DOHH2 (cell line): ENCODE measurements at regions not wholly inside any gene's neighbourhood (a gene's known extent, or its start where the extent isn't known, plus 50 kb on each side); places are given as distances from the start of the nearest gene placed in this dataset.

ENCODE experiments used
- H3F3A ChIP-seq: fragments of 200-600 bp; sonication (generic), shearing (Covaris generic); 2 replicates; pipeline ENCODE4 v1.6.0; 2016; ENCODE audit warnings: antibody characterized with exemption, mild to moderate bottlenecking; ENCODE audit not compliant: control insufficient read depth, insufficient read depth
- H3K27ac ChIP-seq: fragments of 200-600 bp; sonication (generic); 2 replicates; pipeline ENCODE4 v1.5.1; 2014; ENCODE audit warnings: low read depth, mild to moderate bottlenecking, low read length, moderate library complexity
- H3K27me3 ChIP-seq: fragments of 200-600 bp; sonication (generic); 2 replicates; pipeline ENCODE4 v1.6.1; 2014; ENCODE audit warnings: mild to moderate bottlenecking, low read length, mixed read lengths; ENCODE audit not compliant: control insufficient read depth
- H3K36me3 ChIP-seq: fragments of 200-600 bp; sonication (generic); 2 replicates; pipeline ENCODE4 v1.6.1; 2014; ENCODE audit warnings: mild to moderate bottlenecking, low read length, moderate library complexity, mixed read lengths; ENCODE audit not compliant: control insufficient read depth
- H3K4me1 ChIP-seq: fragments of 200-600 bp; sonication (generic); 2 replicates; pipeline ENCODE4 v1.6.1; 2014; ENCODE audit warnings: mild to moderate bottlenecking, low read length, mixed read lengths; ENCODE audit not compliant: control insufficient read depth
- H3K4me2 ChIP-seq: fragments of 200-600 bp; sonication (generic); 2 replicates; pipeline ENCODE4 v1.6.0; 2014; ENCODE audit warnings: mild to moderate bottlenecking, low read length, moderate library complexity
- H3K4me3 ChIP-seq: fragments of 200-600 bp; sonication (generic); 2 replicates; pipeline ENCODE4 v1.5.1; 2014; ENCODE audit warnings: mild to moderate bottlenecking, low read length, mixed read lengths
- H3K79me2 ChIP-seq: fragments of 200-600 bp; sonication (generic); 2 replicates; pipeline ENCODE4 v1.6.1; 2014; ENCODE audit warnings: mild to moderate bottlenecking, low read length, mixed read lengths; ENCODE audit not compliant: control insufficient read depth
- H3K9me2 ChIP-seq: fragments of 200-600 bp; sonication (generic); replicated peaks from 2 replicates; pipeline ENCODE4 v1.6.1; 2014; ENCODE audit warnings: mild to moderate bottlenecking, low read length, mixed read lengths; ENCODE audit not compliant: control insufficient read depth
- H3K9me3 ChIP-seq: fragments of 200-600 bp; sonication (generic); 2 replicates; pipeline ENCODE4 v1.6.1; 2014; ENCODE audit warnings: antibody characterized with exemption, low read length, mixed read lengths; ENCODE audit not compliant: control insufficient read depth, insufficient read depth
- H4K20me1 ChIP-seq: fragments of 200-600 bp; sonication (generic); 2 replicates; pipeline ENCODE4 v1.6.0; 2014; ENCODE audit warnings: low read depth, mild to moderate bottlenecking, antibody characterized with exemption, low read length, moderate library complexity; ENCODE audit not compliant: control insufficient read depth, insufficient read depth
- CTCF ChIP-seq: fragments of 200-600 bp; sonication (generic); IDR thresholded peaks from one replicate; pipeline ENCODE4 v1.5.1; 2014; ENCODE audit warnings: antibody characterized with exemption, mild to moderate bottlenecking, low read depth, low read length; ENCODE audit not compliant: poor library complexity, severe bottlenecking
- EZH2phosphoT487 ChIP-seq: fragments of 200-600 bp; sonication (generic); IDR thresholded peaks from 2 replicates; pipeline ENCODE4 v1.6.1; 2017; ENCODE audit warnings: borderline replicate concordance, mild to moderate bottlenecking, antibody characterized with exemption, low read length, moderate library complexity, mixed read lengths

- no peaks in the 10 kb centered on the region for H3F3A ChIP-seq
- H3K9me3 ChIP-seq, result no peaks in the 10 kb centered on the region
- no peaks in the 10 kb centered on the region for H3K79me2 ChIP-seq
- H3K4me1 ChIP-seq, result no peaks in the 10 kb centered on the region
- H3K27me3 ChIP-seq, result no peaks in the 10 kb centered on the region
- no peaks in the 10 kb centered on the region for H3K9me2 ChIP-seq
- no peaks in the 10 kb centered on the region for H3K36me3 ChIP-seq
- H4K20me1 ChIP-seq, result no peaks in the 10 kb centered on the region
- no peak overlapping the region for H3K4me3 ChIP-seq
- H3K27ac ChIP-seq, result no peak overlapping the region
- TF ChIP-seq CTCF (no peak), EZH2phosphoT487 (no peak)
- no peak overlapping the region for H3K4me2 ChIP-seq
Observed at GRCh38 chr3:73235768-73236167, 174.3 kb downstream of the EBLN2 start.

GRCh38 chr3:73236867-73237266, 175.4 kb downstream of the EBLN2 start:
- Histone ChIP-seq H3K4me2 (no peak overlapping the region), H3K79me2 (no peaks in the 10 kb centered on the region), H3K36me3 (no peaks in the 10 kb centered on the region), H3K9me2 (no peaks in the 10 kb centered on the region), H3K27me3 (no peaks in the 10 kb centered on the region), H3K4me3 (no peak overlapping the region), H3K9me3 (no peaks in the 10 kb centered on the region), H3K4me1 (no peaks in the 10 kb centered on the region), H3K27ac (no peak overlapping the region), H3F3A (no peaks in the 10 kb centered on the region), H4K20me1 (no peaks in the 10 kb centered on the region)
- no peak for TF ChIP-seq EZH2phosphoT487
- TF ChIP-seq CTCF, result no peak

GRCh38 chr3:73243740-73244139, 182.3 kb downstream of the EBLN2 start:
- Histone ChIP-seq H3K9me2 (no peaks in the 10 kb centered on the region), H3F3A (no peaks in the 10 kb centered on the region), H3K36me3 (no peaks in the 10 kb centered on the region), H3K9me3 (no peaks in the 10 kb centered on the region), H3K4me1 (no peaks in the 10 kb centered on the region), H3K4me3 (no peak overlapping the region), H4K20me1 (no peaks in the 10 kb centered on the region), H3K79me2 (no peaks in the 10 kb centered on the region), H3K4me2 (no peak overlapping the region), H3K27ac (no peak overlapping the region), H3K27me3 (no peaks in the 10 kb centered on the region)
- TF ChIP-seq CTCF (no peak), EZH2phosphoT487 (no peak)

- H3K79me2 ChIP-seq, result no peaks in the 10 kb centered on the region
- H3K9me2 ChIP-seq, result no peaks in the 10 kb centered on the region
- H4K20me1 ChIP-seq, result no peaks in the 10 kb centered on the region
- no peak overlapping the region for H3K27ac ChIP-seq
- no peaks in the 10 kb centered on the region for H3K9me3 ChIP-seq
- H3F3A ChIP-seq, result no peaks in the 10 kb centered on the region
- H3K4me1 ChIP-seq, result no peaks in the 10 kb centered on the region
- H3K4me2 ChIP-seq, result no peak overlapping the region
- no peaks in the 10 kb centered on the region for H3K27me3 ChIP-seq
- H3K4me3 ChIP-seq, result no peak overlapping the region
- TF ChIP-seq CTCF (no peak), EZH2phosphoT487 (no peak)
- H3K36me3 ChIP-seq, result no peaks in the 10 kb centered on the region
Observed at GRCh38 chr3:73245459-73245858, 184.0 kb downstream of the EBLN2 start.
